ENCODE measurements at regions not wholly inside any gene's neighbourhood (a gene's known extent, or its start where the extent isn't known, plus 50 kb on each side); places are given as distances from the start of the nearest gene placed in this dataset.

DNA sequence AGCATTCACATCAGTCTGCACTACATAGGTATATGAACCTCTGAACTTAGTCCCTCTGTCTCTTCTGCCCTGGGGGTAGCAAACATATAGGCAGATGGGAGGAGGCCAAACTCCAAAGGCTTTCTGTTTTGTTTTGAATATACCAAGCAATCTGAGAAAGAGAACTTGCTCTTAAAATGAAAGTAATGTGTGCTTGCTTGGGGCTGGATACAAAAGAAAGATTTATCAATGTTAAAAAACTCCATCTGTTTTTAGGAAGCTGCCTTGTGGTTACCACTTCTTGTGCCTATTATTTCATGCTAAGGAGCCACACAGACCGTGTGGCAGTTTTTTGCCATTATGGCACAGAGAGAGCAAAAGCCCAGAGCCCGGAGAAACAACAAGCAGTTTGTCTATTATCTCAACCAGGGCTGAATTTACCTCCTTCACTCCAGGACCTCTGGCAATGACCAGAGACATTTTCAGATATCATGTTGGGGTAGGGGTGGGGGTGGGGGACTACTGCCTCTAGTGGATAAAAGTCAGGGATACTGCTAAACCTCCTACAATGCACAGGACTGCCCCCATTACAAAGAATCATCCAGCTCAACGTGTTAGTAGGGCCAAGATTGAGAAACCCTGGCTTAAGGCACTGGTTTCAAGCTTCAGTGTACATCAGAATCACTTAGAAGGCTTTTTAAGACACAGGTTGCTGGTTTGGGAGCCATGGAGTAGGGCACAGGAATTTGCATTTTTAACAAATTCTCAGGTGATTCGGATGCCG, 124.2 kb downstream of the APIP start:
- Histone ChIP-seq H3K27ac (ENCODE audit: low read depth, low read length) (no peak overlapping the region), H3K9ac (ENCODE audit: low read length) (no peak overlapping the region), H3K4me1 (ENCODE audit: control insufficient read depth in 1 of 2, insufficient read depth in 2 of 2, low read length in 2 of 2) (peaks cover 0 to 18% of the 10 kb centered on the region in 2 experiments; a peak in 1 of 4 replicates), H3K4me2 (ENCODE audit: low read length) (no peak overlapping the region), H3K9me2 (ENCODE audit: insufficient read depth) (no peaks in the 10 kb centered on the region), H3K36me3 (ENCODE audit: control insufficient read depth in 1 of 2, insufficient read depth in 2 of 2, low read length in 2 of 2) (no peaks in the 10 kb centered on the region), H3K79me2 (ENCODE audit: insufficient read depth, low read length) (no peaks in the 10 kb centered on the region), H3K27me3 (ENCODE audit: insufficient read depth, low read length) (no peaks in the 10 kb centered on the region), H3K9me3 (ENCODE audit: control insufficient read depth in 1 of 2, insufficient read depth in 1 of 2, low read depth in 1 of 2, low read length in 2 of 2) (no peaks in the 10 kb centered on the region), H2AFZ (ENCODE audit: low read depth, low read length, poor library complexity, severe bottlenecking) (peak overlapping the region; percentile 65), H4K20me1 (ENCODE audit: insufficient read depth) (no peaks in the 10 kb centered on the region), H3K4me3 (replicated peaks in 1 of 2; ENCODE audit: low read depth in 1 of 2, low read length in 2 of 2) (no peak overlapping the region)
- TF ChIP-seq TCF7L2 (IDR thresholded peaks at IDR 0.05; ENCODE audit: borderline replicate concordance, extremely low read depth, insufficient read depth, insufficient read length) = no peak
- TF ChIP-seq, protein P1, sequence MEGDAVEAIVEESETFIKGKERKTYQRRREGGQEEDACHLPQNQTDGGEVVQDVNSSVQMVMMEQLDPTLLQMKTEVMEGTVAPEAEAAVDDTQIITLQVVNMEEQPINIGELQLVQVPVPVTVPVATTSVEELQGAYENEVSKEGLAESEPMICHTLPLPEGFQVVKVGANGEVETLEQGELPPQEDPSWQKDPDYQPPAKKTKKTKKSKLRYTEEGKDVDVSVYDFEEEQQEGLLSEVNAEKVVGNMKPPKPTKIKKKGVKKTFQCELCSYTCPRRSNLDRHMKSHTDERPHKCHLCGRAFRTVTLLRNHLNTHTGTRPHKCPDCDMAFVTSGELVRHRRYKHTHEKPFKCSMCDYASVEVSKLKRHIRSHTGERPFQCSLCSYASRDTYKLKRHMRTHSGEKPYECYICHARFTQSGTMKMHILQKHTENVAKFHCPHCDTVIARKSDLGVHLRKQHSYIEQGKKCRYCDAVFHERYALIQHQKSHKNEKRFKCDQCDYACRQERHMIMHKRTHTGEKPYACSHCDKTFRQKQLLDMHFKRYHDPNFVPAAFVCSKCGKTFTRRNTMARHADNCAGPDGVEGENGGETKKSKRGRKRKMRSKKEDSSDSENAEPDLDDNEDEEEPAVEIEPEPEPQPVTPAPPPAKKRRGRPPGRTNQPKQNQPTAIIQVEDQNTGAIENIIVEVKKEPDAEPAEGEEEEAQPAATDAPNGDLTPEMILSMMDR (IDR thresholded peaks at IDR 0.05 in 2 of 3, conservative IDR thresholded peaks at IDR 0.05 in 1 of 3; ENCODE audit: borderline replicate concordance in 1 of 3, insufficient read depth in 1 of 3, low read depth in 2 of 3, low read length in 2 of 3) = peak in 2 of 3 experiments; percentile 17 to 34; a peak in 2 of 6 replicates
- ChIA-PET POLR2A (no interaction called here), CTCF (interaction anchor here (1.1 to 2.3 kb wide), 3 partner anchors 9 to 206 kb away, joined by 3 to 6 read pairs (median 5); no protein-coding TSS in a partner anchor), RAD21 (ENCODE audit: low non-redundant PET in 1 of 2, low total read pairs in 2 of 2, uncharacterized antibody in 2 of 2, unreplicated experiment in 2 of 2) (no interaction called here)
- no TSS peak for BruUV-seq (replicated peaks)
- ATAC-seq (peak; percentile 70), DNase-seq (ENCODE audit: low read depth, low spot score) (no peak)
- intact Hi-C loops (cut with micrococcal nuclease) = loop anchor here (2.0 kb wide), 1 partner anchor 205 kb away; no protein-coding TSS in a partner anchor

DNA sequence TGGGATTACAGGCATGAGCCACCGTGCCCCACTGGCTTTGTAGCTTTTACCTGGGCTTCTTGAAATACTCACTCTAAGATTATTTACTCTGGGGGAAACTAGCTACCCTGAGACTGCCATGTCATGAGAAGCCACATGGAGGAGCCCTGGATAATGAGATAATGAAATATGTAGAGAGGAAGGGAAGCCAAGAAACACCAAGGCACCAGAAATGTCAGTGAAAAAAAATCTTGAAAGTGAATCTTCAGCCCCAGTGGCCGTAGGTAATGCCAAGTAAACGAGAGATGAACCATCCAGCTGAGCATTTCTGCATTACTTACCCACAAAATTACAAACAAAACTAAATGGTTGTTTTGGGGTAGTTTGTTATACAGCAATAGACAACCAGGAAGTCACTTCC, 125.6 kb downstream of the APIP start:
- no TSS peak for BruUV-seq (replicated peaks)
- Histone ChIP-seq H3K4me1 (ENCODE audit: control insufficient read depth in 1 of 2, insufficient read depth in 2 of 2, low read length in 2 of 2) (peaks cover 0 to 18% of the 10 kb centered on the region in 2 experiments; a peak in 1 of 4 replicates), H3K9me2 (ENCODE audit: insufficient read depth) (no peaks in the 10 kb centered on the region), H3K9me3 (ENCODE audit: control insufficient read depth in 1 of 2, insufficient read depth in 1 of 2, low read depth in 1 of 2, low read length in 2 of 2) (no peaks in the 10 kb centered on the region), H4K20me1 (ENCODE audit: insufficient read depth) (no peaks in the 10 kb centered on the region), H3K9ac (ENCODE audit: low read length) (no peak overlapping the region), H2AFZ (ENCODE audit: low read depth, low read length, poor library complexity, severe bottlenecking) (peak overlapping the region; percentile 65), H3K27ac (ENCODE audit: low read depth, low read length) (no peak overlapping the region), H3K79me2 (ENCODE audit: insufficient read depth, low read length) (no peaks in the 10 kb centered on the region), H3K27me3 (ENCODE audit: insufficient read depth, low read length) (no peaks in the 10 kb centered on the region), H3K4me2 (ENCODE audit: low read length) (no peak overlapping the region), H3K4me3 (replicated peaks in 1 of 2; ENCODE audit: low read depth in 1 of 2, low read length in 2 of 2) (no peak overlapping the region), H3K36me3 (ENCODE audit: control insufficient read depth in 1 of 2, insufficient read depth in 2 of 2, low read length in 2 of 2) (no peaks in the 10 kb centered on the region)
- ChIA-PET CTCF (interaction anchor here (0.6 to 1.7 kb wide), 10 partner anchors 8 to 204 kb away, joined by 3 to 8 read pairs (median 3); no protein-coding TSS in a partner anchor), RAD21 (ENCODE audit: low non-redundant PET in 1 of 2, low total read pairs in 2 of 2, uncharacterized antibody in 2 of 2, unreplicated experiment in 2 of 2) (interaction anchor here (0.6 to 1.3 kb wide), 4 partner anchors 22 to 102 kb away, joined by 3 to 5 read pairs (median 4); no protein-coding TSS in a partner anchor), POLR2A (no interaction called here)
- intact Hi-C loops (cut with micrococcal nuclease) = loop anchor here (2.0 kb wide), 1 partner anchor 204 kb away; no protein-coding TSS in a partner anchor
- DNase-seq (ENCODE audit: low read depth, low spot score) (no peak), ATAC-seq (peak; percentile 73)
- TF ChIP-seq, protein P1 (IDR thresholded peaks at IDR 0.05 in 2 of 3, conservative IDR thresholded peaks at IDR 0.05 in 1 of 3; ENCODE audit: borderline replicate concordance in 1 of 3, insufficient read depth in 1 of 3, low read depth in 2 of 3, low read length in 2 of 3) = peak; percentile 14 to 29 (median 26); a peak in 4 of 6 replicates
- TF ChIP-seq POLR2AphosphoS5 (IDR thresholded peaks at IDR 0.05; ENCODE audit: low read depth, low read length) (no peak), EZH2 (IDR thresholded peaks at IDR 0.05) (no peak)
- TF ChIP-seq, protein P2, sequence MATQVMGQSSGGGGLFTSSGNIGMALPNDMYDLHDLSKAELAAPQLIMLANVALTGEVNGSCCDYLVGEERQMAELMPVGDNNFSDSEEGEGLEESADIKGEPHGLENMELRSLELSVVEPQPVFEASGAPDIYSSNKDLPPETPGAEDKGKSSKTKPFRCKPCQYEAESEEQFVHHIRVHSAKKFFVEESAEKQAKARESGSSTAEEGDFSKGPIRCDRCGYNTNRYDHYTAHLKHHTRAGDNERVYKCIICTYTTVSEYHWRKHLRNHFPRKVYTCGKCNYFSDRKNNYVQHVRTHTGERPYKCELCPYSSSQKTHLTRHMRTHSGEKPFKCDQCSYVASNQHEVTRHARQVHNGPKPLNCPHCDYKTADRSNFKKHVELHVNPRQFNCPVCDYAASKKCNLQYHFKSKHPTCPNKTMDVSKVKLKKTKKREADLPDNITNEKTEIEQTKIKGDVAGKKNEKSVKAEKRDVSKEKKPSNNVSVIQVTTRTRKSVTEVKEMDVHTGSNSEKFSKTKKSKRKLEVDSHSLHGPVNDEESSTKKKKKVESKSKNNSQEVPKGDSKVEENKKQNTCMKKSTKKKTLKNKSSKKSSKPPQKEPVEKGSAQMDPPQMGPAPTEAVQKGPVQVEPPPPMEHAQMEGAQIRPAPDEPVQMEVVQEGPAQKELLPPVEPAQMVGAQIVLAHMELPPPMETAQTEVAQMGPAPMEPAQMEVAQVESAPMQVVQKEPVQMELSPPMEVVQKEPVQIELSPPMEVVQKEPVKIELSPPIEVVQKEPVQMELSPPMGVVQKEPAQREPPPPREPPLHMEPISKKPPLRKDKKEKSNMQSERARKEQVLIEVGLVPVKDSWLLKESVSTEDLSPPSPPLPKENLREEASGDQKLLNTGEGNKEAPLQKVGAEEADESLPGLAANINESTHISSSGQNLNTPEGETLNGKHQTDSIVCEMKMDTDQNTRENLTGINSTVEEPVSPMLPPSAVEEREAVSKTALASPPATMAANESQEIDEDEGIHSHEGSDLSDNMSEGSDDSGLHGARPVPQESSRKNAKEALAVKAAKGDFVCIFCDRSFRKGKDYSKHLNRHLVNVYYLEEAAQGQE (IDR thresholded peaks at IDR 0.05; ENCODE audit: low read depth) = no peak
- TF ChIP-seq, protein P3, sequence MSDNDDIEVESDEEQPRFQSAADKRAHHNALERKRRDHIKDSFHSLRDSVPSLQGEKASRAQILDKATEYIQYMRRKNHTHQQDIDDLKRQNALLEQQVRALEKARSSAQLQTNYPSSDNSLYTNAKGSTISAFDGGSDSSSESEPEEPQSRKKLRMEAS (IDR thresholded peaks at IDR 0.05) = no peak
- TF ChIP-seq, protein P4, sequence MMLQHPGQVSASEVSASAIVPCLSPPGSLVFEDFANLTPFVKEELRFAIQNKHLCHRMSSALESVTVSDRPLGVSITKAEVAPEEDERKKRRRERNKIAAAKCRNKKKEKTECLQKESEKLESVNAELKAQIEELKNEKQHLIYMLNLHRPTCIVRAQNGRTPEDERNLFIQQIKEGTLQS (IDR thresholded peaks at IDR 0.05) = no peak
